HG03175 (cell line): ENCODE measurements at regions not wholly inside any gene's neighbourhood (a gene's known extent, or its start where the extent isn't known, plus 50 kb on each side); places are given as distances from the start of the nearest gene placed in this dataset.
"Not testable (repeated sequence)": the region's sequence is repeated elsewhere in the genome, so short reads cannot be mapped to it uniquely, and the experiment has no call there.

Experiments used
- ATAC-seq: cut with Tn5 transposase; IDR thresholded peaks from one replicate; pipeline ENCODE4 v1.9.1; 2021; ENCODE audit warnings: mild to moderate bottlenecking, moderate library complexity; ENCODE audit not compliant: unreplicated experiment

DNA sequence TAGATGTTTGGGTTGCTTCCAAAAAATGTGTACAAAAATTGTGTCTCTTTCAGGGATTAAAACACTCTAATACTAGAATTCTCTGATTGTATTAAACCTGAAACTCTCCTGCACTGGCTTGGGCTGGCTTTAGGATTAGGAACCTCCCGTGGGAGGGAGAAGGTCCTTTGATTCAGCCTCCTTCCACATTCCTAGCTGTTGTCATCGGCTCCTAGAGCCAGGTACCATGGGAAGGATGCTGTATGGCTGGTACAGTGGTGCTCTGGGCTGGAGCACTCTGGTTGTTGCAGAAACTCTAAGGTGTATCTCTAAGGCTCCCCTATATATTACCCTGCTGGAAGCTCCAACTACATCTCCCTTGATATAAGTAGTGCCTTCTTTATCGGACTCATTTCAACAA, 245.2 kb upstream of the FOXK1 start:
- ATAC-seq = no peak

DNA sequence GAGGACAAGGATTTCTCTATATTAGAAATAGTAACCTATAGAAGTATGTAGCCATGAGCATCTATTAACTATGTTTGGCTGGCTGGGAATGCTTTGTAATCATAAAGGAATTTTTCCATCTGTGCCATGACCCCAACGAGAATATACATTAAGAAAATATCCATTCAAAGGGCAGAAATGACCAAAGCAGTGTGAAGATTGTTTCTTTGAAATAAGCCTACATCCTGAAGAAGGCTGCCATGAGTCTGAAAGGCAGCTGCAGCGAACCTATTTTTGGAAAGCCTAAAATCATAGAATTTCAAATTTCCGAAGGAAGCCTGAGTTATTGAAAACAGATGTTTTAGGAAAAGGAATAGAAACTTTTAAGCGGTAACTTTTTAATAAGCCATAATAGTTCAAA, 244.2 kb upstream of the FOXK1 start:
- no peak for ATAC-seq

DNA sequence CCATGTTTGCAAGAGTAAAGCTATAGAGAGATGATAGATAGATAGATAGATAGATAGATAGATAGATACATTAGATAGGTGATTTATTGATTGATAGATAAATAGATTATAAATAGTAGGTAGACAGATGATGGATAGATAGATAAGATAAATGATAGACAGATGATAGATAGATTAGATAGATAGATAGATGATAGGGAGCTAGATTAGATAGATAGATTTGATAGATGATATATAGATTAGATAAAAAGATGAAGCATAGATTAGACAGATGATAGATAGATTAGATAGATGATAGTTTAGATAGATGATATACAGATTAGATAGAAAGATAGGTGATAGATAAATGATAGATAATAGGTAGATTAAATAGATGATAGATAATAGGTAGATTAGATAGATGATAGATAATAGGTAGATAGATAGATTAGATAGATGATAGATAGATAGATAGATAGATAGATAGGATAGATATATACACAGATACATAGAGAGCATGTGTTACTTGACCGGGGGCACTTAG, 243.3 kb upstream of the FOXK1 start:
- no peak for ATAC-seq

DNA sequence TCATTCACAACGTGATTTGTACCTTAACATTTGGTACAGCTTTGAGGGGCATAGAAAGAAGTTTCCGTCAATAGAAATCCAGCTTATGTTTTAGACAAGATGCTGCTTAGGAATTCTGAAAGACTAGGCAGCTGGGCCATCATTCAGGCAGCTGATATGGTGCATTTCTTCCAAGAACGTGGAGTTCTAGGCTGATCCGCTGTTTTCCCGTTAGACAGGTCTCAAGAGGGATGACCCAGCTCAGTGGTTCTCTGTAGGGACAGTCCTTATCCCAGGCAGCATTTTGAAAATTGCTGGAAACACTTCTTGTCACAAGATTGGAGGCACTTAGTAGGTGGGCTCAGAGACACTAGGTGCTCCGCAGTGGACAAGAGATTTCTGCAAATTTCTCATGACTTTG, 242.7 kb upstream of the FOXK1 start:
- ATAC-seq = no peak

DNA sequence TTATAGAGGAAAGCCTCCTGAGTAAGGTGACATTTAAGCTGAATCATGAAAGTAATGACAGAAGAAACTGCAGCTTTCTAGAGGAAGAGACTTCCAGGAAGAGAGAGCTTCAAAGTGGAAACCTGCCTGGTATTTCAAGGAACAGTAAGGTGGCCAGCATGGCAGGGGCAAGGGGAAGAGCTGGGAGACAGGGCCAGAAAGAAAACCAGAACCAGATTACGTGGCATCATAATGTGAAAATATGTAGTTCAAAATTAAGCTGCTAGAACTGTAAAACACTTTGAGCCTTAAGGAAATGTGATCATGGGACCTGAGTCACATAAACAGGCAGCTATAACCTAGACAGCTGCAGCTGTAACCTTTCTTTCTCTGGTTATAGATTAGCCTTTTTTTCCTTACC, 238.0 kb upstream of the FOXK1 start:
- no peak for ATAC-seq

DNA sequence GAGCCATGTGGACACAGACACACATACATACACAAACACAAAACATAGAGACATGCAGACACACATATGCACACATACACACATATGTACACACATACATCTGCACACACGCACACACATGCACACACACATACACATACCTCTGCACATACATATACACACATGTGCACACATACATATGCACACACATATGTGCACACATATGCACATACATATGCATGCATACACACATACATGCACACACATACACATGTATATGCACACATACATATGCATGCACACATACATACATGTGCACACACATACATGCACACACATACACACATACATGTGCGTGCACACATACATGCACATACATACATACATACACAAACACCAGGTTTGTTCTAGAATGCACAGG, 236.3 kb upstream of the FOXK1 start:
- no peak for ATAC-seq

DNA sequence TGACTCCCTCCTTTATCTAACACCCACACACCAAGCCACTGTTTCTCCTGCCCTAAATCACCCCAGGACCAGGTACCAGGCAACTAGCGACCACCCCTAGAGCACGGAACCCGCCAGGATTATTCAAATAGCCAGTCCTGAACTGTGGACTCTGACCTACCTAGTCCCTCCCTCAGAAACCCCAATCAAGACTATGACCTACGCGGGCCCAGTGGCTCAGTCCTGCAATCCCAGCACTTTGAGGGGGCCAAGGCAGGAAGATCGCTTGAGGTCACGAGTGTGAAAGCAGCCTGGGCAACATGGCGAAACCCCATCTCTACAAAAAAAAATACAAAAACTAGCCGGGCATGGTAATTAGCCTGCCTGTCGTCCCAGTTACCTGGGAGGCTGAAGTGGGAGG, 232.8 kb upstream of the FOXK1 start:
- ATAC-seq = no peak

DNA sequence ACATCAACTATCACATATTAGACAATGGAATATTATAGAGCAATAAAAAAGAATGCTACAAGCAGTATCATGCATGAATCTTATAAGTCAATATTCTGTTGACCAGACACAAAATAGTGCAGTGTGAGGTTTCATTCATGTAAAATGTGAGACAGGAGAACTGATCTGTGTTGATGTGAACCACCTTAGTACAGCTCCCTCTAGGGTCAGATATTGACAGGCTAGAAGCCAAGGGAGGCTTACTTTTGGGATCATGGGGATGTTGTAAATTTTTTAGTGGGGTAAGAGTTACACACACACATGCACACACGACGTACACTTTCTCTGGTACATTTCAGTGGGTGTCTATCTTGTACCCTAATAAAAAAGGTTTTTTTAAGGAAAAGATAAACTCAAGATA, 231.6 kb upstream of the FOXK1 start:
- no peak for ATAC-seq

DNA sequence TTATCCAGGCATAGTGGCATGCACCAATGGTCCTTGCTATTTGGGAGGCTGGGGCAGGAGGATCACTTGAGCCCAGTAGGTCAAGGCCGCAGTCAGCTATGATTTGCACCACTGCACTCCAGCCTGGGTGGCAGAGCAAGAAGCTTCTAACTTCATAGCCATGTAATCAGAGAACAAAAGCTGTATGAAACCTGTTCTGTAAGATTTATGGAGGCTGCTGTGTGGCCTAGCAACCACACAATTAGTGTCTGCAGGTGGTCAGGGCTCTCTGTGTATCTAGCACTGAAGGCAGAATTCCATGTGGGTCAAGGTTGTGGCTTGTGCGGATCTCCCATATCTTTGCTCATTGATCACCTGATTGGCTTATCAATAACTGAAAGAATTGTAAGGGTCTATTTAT, 221.5 kb upstream of the FOXK1 start:
- no peak for ATAC-seq

DNA sequence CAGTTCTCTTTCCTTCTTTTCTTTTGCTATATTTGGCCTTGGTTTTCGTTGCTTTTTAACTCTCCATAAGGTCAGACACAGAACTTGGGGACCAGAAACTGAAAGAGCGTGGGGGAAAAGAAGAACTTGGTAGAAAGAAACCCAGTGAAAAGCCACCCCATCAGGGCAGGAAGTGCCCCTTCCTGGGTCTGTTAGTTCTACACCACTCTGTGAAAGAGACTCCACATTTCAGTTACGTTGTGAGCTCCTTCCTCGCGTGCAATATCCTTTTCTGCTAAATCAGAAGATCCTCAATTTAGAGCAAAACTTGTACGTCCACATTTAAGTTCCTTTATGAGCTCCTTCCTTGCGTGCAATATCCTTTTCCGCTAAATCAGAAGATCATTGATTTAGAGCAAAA, 220.6 kb upstream of the FOXK1 start:
- no peak for ATAC-seq

DNA sequence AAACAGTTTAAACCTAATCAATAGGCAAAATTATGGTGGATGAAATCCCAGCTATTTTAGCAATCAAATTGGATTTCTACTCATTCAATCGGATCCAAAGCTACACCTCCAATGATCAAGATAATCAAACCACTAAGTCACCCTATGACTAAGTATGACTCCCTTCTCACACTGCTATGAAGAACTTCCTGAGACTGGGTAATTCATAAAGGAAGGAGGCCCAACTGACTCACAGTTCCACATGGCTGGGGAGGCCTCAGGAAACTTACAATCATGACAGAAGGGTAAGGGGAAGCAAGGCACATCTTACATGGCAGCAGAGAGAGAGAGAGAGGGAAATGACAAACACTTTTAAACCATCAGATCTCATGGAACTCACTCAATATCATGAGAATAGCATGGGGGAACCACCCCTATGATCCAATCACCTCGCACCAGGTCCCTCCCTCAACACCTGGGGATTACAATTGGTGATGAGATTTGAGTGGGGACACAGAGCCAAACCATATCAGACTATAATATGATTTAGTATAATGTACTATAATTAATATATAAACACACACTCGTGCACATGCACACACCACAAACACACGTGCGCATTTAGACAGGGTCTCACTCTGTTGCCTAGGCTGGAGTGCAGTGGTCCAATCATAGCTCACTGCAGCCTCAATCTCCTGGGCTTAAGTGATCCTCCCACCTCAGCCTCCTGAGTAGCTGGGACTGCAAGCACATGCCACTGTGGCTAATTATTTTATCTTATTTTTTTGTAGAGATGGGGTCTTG, 213.6 kb upstream of the FOXK1 start:
- ATAC-seq = no peak

DNA sequence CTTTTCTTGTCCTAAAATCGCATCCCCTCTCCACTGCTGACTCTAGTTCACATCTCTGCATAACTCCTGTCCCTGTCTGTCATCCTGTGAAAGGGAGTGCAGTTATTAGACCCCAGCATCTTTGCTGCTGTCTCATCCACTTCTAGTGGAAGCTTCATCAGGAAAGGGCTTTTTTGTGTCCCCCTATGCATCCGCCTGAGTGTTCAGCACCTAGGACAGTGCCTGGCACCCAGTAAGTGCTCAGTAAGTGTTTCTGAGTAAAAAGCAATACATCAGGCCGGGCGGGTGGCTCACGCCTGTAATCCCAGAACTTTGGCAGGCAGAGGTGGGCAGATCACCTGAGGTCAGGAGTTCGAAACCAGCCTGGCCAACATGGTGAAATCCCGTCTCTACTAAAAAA, 211.8 kb upstream of the FOXK1 start:
- no peak for ATAC-seq

DNA sequence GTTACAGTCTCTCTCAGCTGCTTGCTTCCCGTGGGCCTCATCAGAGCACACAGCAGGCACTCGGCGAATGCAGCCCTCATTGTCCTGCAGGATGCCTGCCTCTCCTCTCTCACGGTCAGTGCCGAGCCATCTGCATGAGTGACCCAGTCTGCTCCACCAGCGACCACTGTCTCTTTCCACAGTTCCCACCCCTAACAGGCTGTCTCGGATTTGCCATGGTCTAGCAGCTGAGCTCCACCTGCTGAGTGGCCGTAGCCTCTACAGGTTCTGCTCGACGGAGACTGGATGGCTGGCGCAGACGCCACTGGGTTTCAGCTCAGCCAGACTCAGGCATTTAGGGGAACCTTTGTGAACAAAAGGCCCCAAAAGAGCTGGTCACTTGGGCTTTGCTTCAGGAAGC, 209.4 kb upstream of the FOXK1 start:
- ATAC-seq = no peak

DNA sequence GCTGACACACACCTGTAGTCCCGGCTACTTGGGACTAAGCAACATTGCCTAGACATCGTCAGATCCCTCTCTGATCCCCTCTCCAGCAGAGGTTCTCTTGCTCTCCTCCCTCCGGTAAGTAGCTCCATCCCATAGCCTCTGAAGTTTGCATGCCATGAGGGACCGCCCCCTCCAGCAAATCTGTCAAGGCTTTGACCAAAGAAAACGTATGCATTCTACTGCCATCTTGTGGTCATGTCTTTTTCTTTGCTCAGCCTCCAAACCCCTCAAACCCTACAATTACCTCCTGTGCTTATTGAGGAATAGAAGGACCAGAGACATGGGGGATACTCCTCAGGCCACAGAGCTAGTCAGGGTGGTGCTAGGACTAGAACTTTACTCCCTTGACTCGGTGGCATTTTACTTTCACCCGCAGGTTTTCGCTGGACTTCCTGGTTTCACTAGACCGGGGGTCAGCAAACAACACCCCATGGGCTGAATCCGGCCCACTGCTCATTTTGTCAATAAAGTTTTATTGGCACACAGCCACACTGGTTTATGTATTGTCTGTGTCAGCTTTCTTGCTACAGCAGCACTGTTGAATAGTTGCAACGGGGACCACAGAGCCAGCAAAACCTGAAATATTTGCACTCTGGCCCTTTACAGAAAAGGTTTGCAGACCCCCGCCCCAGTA, 202.6 kb upstream of the FOXK1 start:
- ATAC-seq = no peak

DNA sequence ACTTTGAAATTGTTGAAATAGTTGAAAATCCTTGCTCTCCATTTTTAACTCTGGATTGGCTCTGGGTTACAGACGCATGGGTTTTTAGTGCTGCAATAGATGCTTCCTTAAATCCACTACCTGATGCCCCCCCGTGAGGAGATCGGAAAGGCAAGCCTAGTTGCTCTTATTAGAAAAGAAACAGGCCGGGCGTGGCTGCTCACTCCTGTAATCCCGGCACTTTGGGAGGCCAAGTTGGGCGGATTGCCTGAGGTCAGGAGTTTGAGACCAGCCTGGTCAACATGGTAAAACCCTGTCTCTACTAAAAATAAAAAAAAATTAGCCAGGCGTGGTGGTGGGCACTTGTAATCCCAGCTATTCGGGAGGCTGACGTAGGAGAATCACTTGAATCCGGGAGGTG, 202.0 kb upstream of the FOXK1 start:
- ATAC-seq = not testable (repeated sequence)

DNA sequence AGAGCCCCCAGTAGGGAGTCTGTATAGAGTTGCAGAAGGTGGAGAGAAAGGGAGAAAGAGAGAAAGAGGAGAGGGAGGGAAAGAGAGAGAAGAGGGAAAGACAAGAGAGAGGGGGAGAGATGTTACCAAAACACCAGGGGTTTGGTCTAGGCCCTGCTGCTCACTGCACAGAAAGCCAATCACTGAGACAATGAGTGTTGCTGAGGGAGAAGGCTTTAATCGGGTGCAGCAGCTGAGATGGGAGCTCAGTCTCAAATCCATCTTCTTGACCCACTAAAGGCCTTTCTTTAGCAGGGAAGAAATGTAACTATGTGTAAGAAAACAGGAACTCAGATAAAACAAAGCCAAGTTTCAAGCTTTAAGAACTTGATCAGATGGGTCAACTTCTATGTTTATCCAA, 198.2 kb upstream of the FOXK1 start:
- ATAC-seq = no peak

DNA sequence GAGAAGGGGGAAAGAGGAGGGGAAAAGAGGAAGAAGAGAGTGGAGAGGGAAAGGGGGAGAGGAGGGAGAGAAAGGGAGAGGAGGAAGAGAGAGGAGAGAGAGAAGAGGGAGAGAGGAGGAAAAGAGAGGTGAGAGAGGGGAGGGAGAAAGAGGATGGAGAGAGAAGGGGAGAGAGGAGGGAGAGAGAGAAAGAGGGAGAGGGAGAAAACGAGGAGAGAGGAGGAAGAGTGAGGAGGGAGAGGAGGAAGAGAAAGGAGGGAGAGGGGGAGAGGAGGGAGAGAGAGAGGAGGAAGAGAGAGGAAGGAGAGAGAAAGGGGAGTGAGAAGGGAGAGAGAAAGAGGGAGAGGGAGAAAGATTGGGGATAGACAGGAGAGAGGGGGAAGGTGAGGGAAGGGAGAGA, 197.6 kb upstream of the FOXK1 start:
- no peak for ATAC-seq

DNA sequence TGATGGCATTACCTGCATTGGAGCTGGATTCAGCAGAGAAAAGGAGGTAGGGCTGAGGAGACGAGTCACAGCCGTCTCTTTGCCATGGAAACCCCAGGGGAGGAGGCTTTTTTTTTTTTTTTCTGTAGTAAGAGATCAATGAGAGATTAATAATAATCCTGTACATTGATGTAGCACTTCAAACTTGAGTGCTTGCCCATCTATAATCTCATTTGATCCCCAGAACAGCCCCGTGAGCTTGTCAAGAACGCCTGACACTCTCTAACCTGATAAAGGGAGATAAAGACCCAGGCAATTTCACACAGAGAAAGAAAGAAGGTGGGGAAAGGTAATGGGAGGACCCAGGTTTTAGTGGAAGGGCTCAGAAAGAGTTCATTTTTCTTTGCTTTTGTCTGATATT, 195.2 kb upstream of the FOXK1 start:
- no peak for ATAC-seq

DNA sequence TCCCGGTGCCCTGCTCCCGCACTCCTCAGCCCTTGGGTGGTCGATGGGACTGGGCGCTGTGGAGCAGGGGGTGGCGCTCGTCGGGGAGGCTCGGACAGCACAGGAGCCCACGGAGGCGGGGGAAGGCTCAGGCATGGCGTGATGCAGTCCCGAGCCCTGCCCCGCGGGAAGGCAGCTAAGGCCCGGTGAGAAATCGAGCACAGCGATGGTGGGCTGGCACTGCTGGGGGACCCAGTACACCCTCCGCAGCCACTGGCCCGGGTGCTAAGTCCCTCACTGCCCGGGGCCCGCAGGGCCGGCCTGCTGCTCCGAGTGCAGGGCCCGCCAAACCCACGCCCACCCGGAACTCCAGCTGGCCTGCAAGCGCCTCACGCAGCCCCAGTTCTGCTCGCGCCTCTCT, 185.2 kb upstream of the FOXK1 start:
- ATAC-seq = not testable (repeated sequence)

DNA sequence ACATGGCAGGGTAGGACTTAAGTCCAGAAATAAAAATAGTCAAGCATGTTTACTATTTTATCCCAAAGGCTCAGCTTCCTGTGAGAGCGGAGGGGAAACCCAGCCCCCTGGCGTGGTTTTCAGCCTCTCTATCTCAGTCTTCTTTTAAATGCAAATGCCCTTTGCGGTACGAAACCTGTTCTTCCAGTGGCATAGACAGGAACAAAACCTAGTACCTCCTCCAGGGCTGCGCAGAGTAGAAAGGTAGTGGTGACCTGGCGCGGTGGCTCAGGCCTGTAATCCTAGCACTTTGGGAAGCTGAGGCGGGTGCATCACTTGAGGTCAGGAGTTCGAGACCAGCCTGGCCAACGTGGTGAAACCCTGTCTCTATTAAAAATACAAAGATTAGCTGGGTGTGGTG, 181.3 kb upstream of the FOXK1 start:
- no peak for ATAC-seq

DNA sequence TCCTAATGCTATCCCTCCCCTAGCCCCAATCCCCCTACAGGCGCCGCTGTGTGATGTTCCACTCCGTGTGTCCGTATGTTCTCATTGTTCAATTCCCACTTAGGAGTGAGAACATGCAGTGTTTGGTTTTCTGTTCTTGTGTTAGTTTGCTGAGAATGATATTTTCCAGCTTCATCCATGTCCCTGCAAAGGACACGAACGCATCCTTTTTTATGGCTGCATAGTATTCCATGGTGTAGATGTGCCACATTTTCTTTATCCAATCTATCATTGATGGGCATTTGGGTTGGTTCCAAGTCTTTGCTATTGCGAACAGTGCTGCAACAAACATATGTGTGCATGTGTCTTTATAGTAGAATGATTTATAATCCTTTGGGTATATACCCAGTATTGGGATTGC, 174.2 kb upstream of the FOXK1 start:
- not testable (repeated sequence) for ATAC-seq

DNA sequence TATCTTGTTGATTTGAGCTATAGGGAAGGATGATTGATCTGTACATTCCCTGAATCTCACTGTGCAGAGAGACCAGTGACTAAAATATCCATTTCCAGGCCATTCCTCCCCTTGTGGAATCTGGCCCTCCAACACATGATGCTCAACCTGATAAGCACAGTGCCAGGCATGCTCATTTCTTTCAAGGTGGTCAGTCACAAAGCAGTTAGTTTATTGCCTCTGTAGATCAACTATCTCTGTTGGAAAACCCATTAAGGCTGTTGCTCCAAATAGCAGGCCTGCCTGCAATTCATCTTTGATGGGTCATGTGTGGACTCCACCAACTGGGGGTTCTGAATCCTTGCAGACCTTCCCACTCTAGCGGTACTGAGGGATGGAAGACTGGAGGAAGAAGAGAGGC, 168.6 kb upstream of the FOXK1 start:
- no peak for ATAC-seq
